Hepatocyte (in vitro differentiated cells): ENCODE measurements at regions not wholly inside any gene's neighbourhood (a gene's known extent, or its start where the extent isn't known, plus 50 kb on each side); places are given as distances from the start of the nearest gene placed in this dataset.

Experiments
- CTCF ChIP-seq: fragments of 200-600 bp; sonication (generic); IDR thresholded peaks from 2 replicates; pipeline ENCODE4 v1.5.1; 2016; ENCODE audit warnings: antibody characterized with exemption, mild to moderate bottlenecking; ENCODE audit not compliant: poor library complexity
- EZH2 ChIP-seq: fragments of 200-600 bp; sonication (generic); IDR thresholded peaks from 2 replicates; pipeline ENCODE4 v1.6.1; 2016; ENCODE audit warnings: antibody characterized with exemption, mild to moderate bottlenecking, borderline replicate concordance

- TF ChIP-seq CTCF (no peak), EZH2 (no peak)
Measured at GRCh38 chr10:111824128-111824527, 359.4 kb downstream of the GPAM start.
